NCI-H128 (cell line): ENCODE measurements at regions not wholly inside any gene's neighbourhood (a gene's known extent, or its start where the extent isn't known, plus 50 kb on each side); places are given as distances from the start of the nearest gene placed in this dataset.
"Not testable (repeated sequence)": the region's sequence is repeated elsewhere in the genome, so short reads cannot be mapped to it uniquely, and the experiment has no call there.

ENCODE experiments used
- DNase-seq: peaks from one replicate; lab custom pipeline; 2025; ENCODE audit not compliant: unreplicated experiment; lab: John Stamatoyannopoulos, UW

- DNase-seq: no peak
Observed at GRCh38 chr14:52124791-52125684, 56.2 kb upstream of the NID2 start.

- DNase-seq: not testable (repeated sequence)
Observed at GRCh38 chr14:52122163-52122562, 53.3 kb upstream of the NID2 start.

DNA sequence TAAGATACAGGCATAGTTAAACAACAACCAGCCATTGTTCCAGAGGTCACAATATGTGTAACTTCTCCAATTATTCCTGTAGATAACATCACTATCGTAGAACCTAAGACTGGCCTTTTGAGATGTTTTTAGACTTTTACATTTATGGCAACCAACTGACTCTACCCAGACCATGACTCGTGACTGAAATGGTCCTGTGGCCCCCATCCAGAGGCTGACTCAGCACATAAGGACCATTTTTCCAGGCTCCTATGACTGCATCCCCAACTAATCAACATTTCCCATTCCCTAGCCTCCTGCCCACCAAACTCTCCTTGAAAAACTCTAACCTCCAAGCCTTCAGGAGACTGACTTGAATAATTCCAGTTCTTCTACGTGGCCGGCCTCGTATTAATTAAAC lies 52.6 kb upstream of the NID2 start:
- DNase-seq: no peak

DNA sequence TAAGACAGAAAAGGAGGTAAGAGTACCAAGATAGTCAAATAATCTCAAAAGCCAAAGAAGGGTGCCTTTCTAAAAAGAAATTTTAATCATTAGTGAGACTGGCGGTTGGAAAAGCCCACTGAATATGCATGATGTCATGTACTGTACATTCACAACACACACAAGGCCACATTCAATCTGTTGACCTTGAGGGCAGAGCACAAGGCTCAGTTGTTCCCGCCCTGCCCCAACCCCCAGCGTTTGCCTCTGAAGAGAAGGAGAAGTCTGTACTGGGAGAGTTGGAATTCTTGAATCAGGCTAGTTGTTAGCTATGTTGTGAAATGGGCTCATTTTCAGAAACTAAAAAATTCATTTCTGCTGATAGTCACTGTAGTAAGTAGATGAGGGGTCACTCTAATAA lies 50.2 kb upstream of the NID2 start:
- no peak for DNase-seq
